Endothelial cell of umbilical vein (primary cell): ENCODE measurements at regions not wholly inside any gene's neighbourhood (a gene's known extent, or its start where the extent isn't known, plus 50 kb on each side); places are given as distances from the start of the nearest gene placed in this dataset.

ENCODE experiments used
- BruUV-seq: library from RNA; stranded (reverse); fragments of 400-500 nt; replicated peaks from 2 replicates; lab custom pipeline; 2021; lab: Mats Ljungman, UMichigan
- CTCF ChIA-PET: fragments of 300-600, 350-600 bp; sonication (Branson Sonifier 250); formaldehyde crosslinking; loops from one replicate; lab custom pipeline; 2021; ENCODE audit warnings: antibody characterized with exemption, inconsistent platforms; lab: Charles Lee
- POLR2A ChIA-PET: fragments of 300-600, 350-600 bp; sonication (Branson Sonifier 250); formaldehyde crosslinking; loops from one replicate; lab custom pipeline; 2021; ENCODE audit warnings: antibody characterized with exemption, inconsistent platforms; lab: Charles Lee
- DNase-seq: peaks from one replicate; pipeline ENCODE4 v3.0.0-alpha.2; 2011; ENCODE audit warnings: low read depth, low spot score
- FAIRE-seq: peaks from 2 replicates; lab custom pipeline; 2011; peaks lifted over from hg19 to GRCh38; lab: Jason Lieb, UNC
- H2AFZ ChIP-seq: 2 replicates; pipeline ENCODE4 v1.6.0; 2012; ENCODE audit warnings: low read depth, low read length, control low read depth, inconsistent platforms
- H3K27ac ChIP-seq: 2 replicates; pipeline ENCODE4 v1.5.1; 2011; ENCODE audit warnings: low read depth, mild to moderate bottlenecking, control low read depth, low read length, moderate library complexity; ENCODE audit not compliant: insufficient read depth
- H3K27me3 ChIP-seq, 2 experiments: 2 replicates each; pipeline versions ENCODE4 v1.6.0 to v1.6.1; 2011; ENCODE audit warnings: low read length in 2 of 2, mixed read lengths in 1 of 2; ENCODE audit not compliant: control insufficient read depth in 2 of 2, insufficient read depth in 2 of 2
- H3K36me3 ChIP-seq, 2 experiments: 2 replicates in 1 of 2; 3 replicates in 1 of 2; pipeline ENCODE4 v1.5.1; 2011; ENCODE audit warnings: low read length in 2 of 2, mild to moderate bottlenecking in 1 of 2, moderate library complexity in 1 of 2; ENCODE audit not compliant: control insufficient read depth in 2 of 2, insufficient read depth in 2 of 2; ENCODE audit errors: extremely low read depth in 1 of 2
- H3K4me1 ChIP-seq: 3 replicates; pipeline ENCODE4 v1.5.1; 2011; ENCODE audit warnings: mild to moderate bottlenecking, low read length; ENCODE audit not compliant: control insufficient read depth, insufficient read depth; ENCODE audit errors: extremely low read depth
- H3K4me2 ChIP-seq: 2 replicates; pipeline ENCODE4 v1.6.1; 2011; ENCODE audit warnings: low read length, control low read depth, mixed read lengths; ENCODE audit not compliant: insufficient read depth
- H3K4me3 ChIP-seq, 3 experiments: fragments of 200-600 bp in 1 of 3; sonication (generic), shearing (Covaris generic) in 1 of 3; replicated peaks in 1 of 3; 2 replicates each; pipeline ENCODE4 v1.5.1; 2011 to 2016; ENCODE audit warnings: control low read depth in 3 of 3, low read length in 3 of 3, mild to moderate bottlenecking in 2 of 3, inconsistent platforms in 1 of 3, low read depth in 1 of 3, moderate library complexity in 1 of 3; ENCODE audit not compliant: insufficient read depth in 1 of 3
- H3K79me2 ChIP-seq: 2 replicates; pipeline ENCODE4 v1.6.0; 2012; ENCODE audit warnings: low read length, inconsistent platforms; ENCODE audit not compliant: control insufficient read depth, insufficient read depth
- H3K9ac ChIP-seq: replicated peaks from 2 replicates; pipeline ENCODE3; 2011; ENCODE audit warnings: low read length, control low read depth; ENCODE audit not compliant: insufficient read depth; ENCODE audit errors: extremely low read depth
- H3K9me1 ChIP-seq: replicated peaks from 3 replicates; pipeline ENCODE4 v1.6.0; 2011; ENCODE audit warnings: mild to moderate bottlenecking, low read length; ENCODE audit not compliant: control insufficient read depth, insufficient read depth; ENCODE audit errors: extremely low read depth
- H3K9me3 ChIP-seq: replicated peaks from 2 replicates; pipeline ENCODE4 v1.5.1; 2012; ENCODE audit warnings: low read length, inconsistent platforms; ENCODE audit not compliant: control insufficient read depth, insufficient read depth
- H4K20me1 ChIP-seq: replicated peaks from 2 replicates; pipeline ENCODE3; 2011; ENCODE audit warnings: mild to moderate bottlenecking, low read length; ENCODE audit not compliant: control insufficient read depth, insufficient read depth; ENCODE audit errors: extremely low read depth
- CTCF ChIP-seq, 2 donors: IDR thresholded peaks; 1 replicate in 1 of 2; 2 replicates in 1 of 2; pipeline ENCODE4 v1.5.1; 2011; ENCODE audit warnings: low read length in 2 of 2, mild to moderate bottlenecking in 2 of 2, moderate library complexity in 2 of 2, control low read depth in 1 of 2, inconsistent platforms in 1 of 2, low read depth in 1 of 2; ENCODE audit not compliant: insufficient read depth in 1 of 2; ENCODE audit errors: extremely low read depth in 1 of 2
- EZH2 ChIP-seq: IDR thresholded peaks from 2 replicates; pipeline ENCODE4 v1.6.1; 2012; ENCODE audit warnings: borderline replicate concordance, low read depth, mild to moderate bottlenecking, moderate library complexity, low read length, inconsistent platforms; ENCODE audit not compliant: severe bottlenecking
- FOS ChIP-seq: IDR thresholded peaks from 2 replicates; pipeline ENCODE4 v1.6.1; 2011; ENCODE audit warnings: mild to moderate bottlenecking, low read length, moderate library complexity, borderline replicate concordance; ENCODE audit not compliant: insufficient read depth
- GATA2 ChIP-seq: IDR thresholded peaks from 2 replicates; pipeline ENCODE4 v1.7.0; 2011; ENCODE audit warnings: low read depth, mild to moderate bottlenecking, moderate library complexity, mixed read lengths, low read length; ENCODE audit not compliant: insufficient read length, insufficient read depth
- JUN ChIP-seq: IDR thresholded peaks from 2 replicates; pipeline ENCODE4 v1.6.1; 2011; ENCODE audit warnings: borderline replicate concordance, low read depth; ENCODE audit not compliant: insufficient read length, insufficient read depth
- MYC ChIP-seq: IDR thresholded peaks from one replicate; pipeline ENCODE4 v1.6.1; 2011; ENCODE audit warnings: mild to moderate bottlenecking, low read depth, low read length
- POLR2A ChIP-seq: IDR thresholded peaks from 2 replicates; pipeline ENCODE4 v1.6.1; 2012; ENCODE audit warnings: low read depth, mild to moderate bottlenecking, control low read depth, low read length
- POLR2AphosphoS5 ChIP-seq: IDR thresholded peaks from 2 replicates; pipeline ENCODE4 v1.6.1; 2012; ENCODE audit warnings: low read depth, mild to moderate bottlenecking, control low read depth, low read length, moderate library complexity; ENCODE audit not compliant: insufficient read depth
- dilution Hi-C: fragments of 300-500 bp; cut with MboI; formaldehyde crosslinking; loops from one replicate; pipeline ENCODE4 v1.15.0; 2019; ENCODE audit warnings: low sequenced_read_pairs; ENCODE audit not compliant: extremely low pct_ligation_motif_present
- intact Hi-C: fragments of 100-400 bp; cut with micrococcal nuclease; formaldehyde crosslinking; loops from one replicate; pipeline ENCODE4 v1.10.0; 2022
- TF ChIP-seq, protein P1 (sequence below): IDR thresholded peaks from 2 replicates; pipeline ENCODE4 v1.6.1; 2011; ENCODE audit not compliant: insufficient read depth, insufficient read length

DNA sequence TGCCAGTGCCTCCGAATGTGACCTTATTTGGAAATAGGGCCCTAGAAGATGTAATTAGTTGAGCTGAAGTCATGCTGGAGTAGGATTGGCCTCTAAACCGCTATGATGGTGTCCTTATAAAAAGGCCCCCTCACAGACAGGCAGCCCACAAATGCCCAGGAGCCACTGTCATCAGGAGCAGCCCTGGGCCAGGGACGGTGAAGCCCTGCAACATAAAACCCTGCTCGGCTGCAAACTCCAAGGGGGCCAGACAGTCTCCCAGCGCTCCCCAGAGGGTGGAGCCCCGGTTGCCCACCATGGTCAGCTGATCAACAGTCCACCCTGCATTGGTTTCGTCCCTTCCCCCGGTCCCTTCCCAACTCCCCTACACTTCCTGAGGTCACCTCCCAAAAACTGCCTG is 351.7 kb downstream of the FOXL1 start:
- CTCF ChIA-PET: interaction anchor here (1.0 to 2.5 kb wide), 8 partner anchors 16 to 366 kb away, joined by 3 to 22 read pairs (median 11); no protein-coding TSS in a partner anchor
- TF ChIP-seq JUN (no peak), POLR2A (peak; percentile 81)

GRCh38 chr16:86930663-86931373 is 352.5 kb downstream of the FOXL1 start:
- dilution Hi-C loops: no loop called here
- FAIRE-seq: peak; percentile 35
- TF ChIP-seq POLR2AphosphoS5 (no peak), MYC (no peak), POLR2A (no peak), CTCF (IDR thresholded peaks at IDR 0.05; ENCODE audit: extremely low read depth in 1 of 2, insufficient read depth in 1 of 2, low read depth in 1 of 2, low read length in 2 of 2) (no peak), FOS (no peak), EZH2 (no peak), GATA2 (no peak), JUN (no peak)
- TF ChIP-seq, protein P1, sequence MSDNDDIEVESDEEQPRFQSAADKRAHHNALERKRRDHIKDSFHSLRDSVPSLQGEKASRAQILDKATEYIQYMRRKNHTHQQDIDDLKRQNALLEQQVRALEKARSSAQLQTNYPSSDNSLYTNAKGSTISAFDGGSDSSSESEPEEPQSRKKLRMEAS: no peak
- ChIA-PET POLR2A (interaction anchor here (0.9 kb wide), 1 partner anchor 355 kb away, joined by 3 read pairs; no protein-coding TSS in a partner anchor), CTCF (interaction anchor here (0.8 to 2.5 kb wide), 6 partner anchors 57 to 366 kb away, joined by 3 to 17 read pairs (median 5); no protein-coding TSS in a partner anchor)
- H3K27me3 ChIP-seq: no peaks in the 10 kb centered on the region
- no peaks in the 10 kb centered on the region for H3K9me3 ChIP-seq
- no peak overlapping the region for H2AFZ ChIP-seq
- peak overlapping the region in 1 of 3 experiments; percentile 7 for H3K4me3 ChIP-seq
- H3K9ac ChIP-seq: peak overlapping the region; percentile 97
- intact Hi-C loops: loop anchor here (1.0 to 5.0 kb wide), 6 partner anchors 15 to 456 kb away; no protein-coding TSS in a partner anchor
- no peaks in the 10 kb centered on the region for H3K9me1 ChIP-seq
- no peaks in the 10 kb centered on the region for H4K20me1 ChIP-seq
- no peaks in the 10 kb centered on the region for H3K79me2 ChIP-seq
- no TSS peak for BruUV-seq
- no peaks in the 10 kb centered on the region for H3K36me3 ChIP-seq
- H3K27ac ChIP-seq: peak overlapping the region; percentile 100
- peak overlapping the region; percentile 70 for H3K4me2 ChIP-seq
- peaks cover 52% of the 10 kb centered on the region for H3K4me1 ChIP-seq
- no peak for DNase-seq

More for the DNA sequence above, 351.7 kb downstream of the FOXL1 start:
- peak overlapping the region in 1 of 3 experiments; percentile 25 for H3K4me3 ChIP-seq
- H4K20me1 ChIP-seq: no peaks in the 10 kb centered on the region
- POLR2A ChIA-PET: interaction anchor here (0.9 to 1.6 kb wide), 5 partner anchors 15 to 354 kb away, joined by 3 to 5 read pairs (median 3); no protein-coding TSS in a partner anchor
- H3K36me3 ChIP-seq: no peaks in the 10 kb centered on the region
- H3K9me1 ChIP-seq: no peaks in the 10 kb centered on the region
- peak overlapping the region; percentile 70 for H3K4me2 ChIP-seq
- BruUV-seq: no TSS peak
- no peak for DNase-seq
- no peak for FAIRE-seq
- H3K9ac ChIP-seq: peak overlapping the region; percentile 97
- no peak overlapping the region for H2AFZ ChIP-seq
- dilution Hi-C loops (no loop called here), intact Hi-C loops (loop anchor here (2.0 to 5.0 kb wide), 2 partner anchors 45 to 457 kb away; no protein-coding TSS in a partner anchor)
- no peaks in the 10 kb centered on the region for H3K79me2 ChIP-seq
- peaks cover 59% of the 10 kb centered on the region for H3K4me1 ChIP-seq
- H3K27ac ChIP-seq: peak overlapping the region; percentile 100
- H3K27me3 ChIP-seq: no peaks in the 10 kb centered on the region
- no peaks in the 10 kb centered on the region for H3K9me3 ChIP-seq
